Neural cell (in vitro differentiated cells): ENCODE measurements at regions not wholly inside any gene's neighbourhood (a gene's known extent, or its start where the extent isn't known, plus 50 kb on each side); places are given as distances from the start of the nearest gene placed in this dataset.

Source experiments
- H2AFZ ChIP-seq: fragments of 200-600, 300-800 bp; sonication (generic), shearing (Covaris generic); 2 replicates; pipeline ENCODE4 v1.6.0; 2014; ENCODE audit warnings: low read depth, mild to moderate bottlenecking, antibody characterized with exemption, low read length, moderate library complexity
- H3F3A ChIP-seq: fragments of 200-600 bp; shearing (Covaris generic); 2 replicates; pipeline ENCODE4 v1.6.1; 2016; ENCODE audit warnings: mild to moderate bottlenecking, moderate library complexity, mixed read lengths, antibody characterized with exemption, low read length; ENCODE audit not compliant: insufficient read depth, poor library complexity, severe bottlenecking
- H3K27ac ChIP-seq: fragments of 200-600, 300-800 bp; sonication (generic), shearing (Covaris generic); 2 replicates; pipeline ENCODE4 v1.5.1; 2014; ENCODE audit warnings: mild to moderate bottlenecking, low read length, moderate library complexity
- H3K27me3 ChIP-seq: fragments of 300-800, 200-600 bp; sonication (generic), shearing (Covaris generic); 2 replicates; pipeline ENCODE4 v1.6.0; 2014; ENCODE audit warnings: mild to moderate bottlenecking, low read depth, low read length, moderate library complexity; ENCODE audit not compliant: insufficient read depth
- H3K36me3 ChIP-seq: fragments of 300-800, 200-600 bp; sonication (generic), shearing (Covaris generic); 2 replicates; pipeline ENCODE4 v1.5.1; 2014; ENCODE audit warnings: mild to moderate bottlenecking, antibody characterized with exemption, low read length, moderate library complexity; ENCODE audit not compliant: insufficient read depth
- H3K4me2 ChIP-seq: fragments of 300-800, 200-600 bp; sonication (generic), shearing (Covaris generic); 2 replicates; pipeline ENCODE4 v1.6.0; 2014; ENCODE audit warnings: mild to moderate bottlenecking, low read length
- H3K4me3 ChIP-seq: fragments of 300-800, 200-600 bp; sonication (generic), shearing (Covaris generic); 2 replicates; pipeline ENCODE4 v1.5.1; 2014; ENCODE audit warnings: mild to moderate bottlenecking, low read length, moderate library complexity
- H3K79me2 ChIP-seq: fragments of 200-600 bp; shearing (Covaris generic); replicated peaks from 2 replicates; pipeline ENCODE4 v1.6.0; 2014; ENCODE audit warnings: mild to moderate bottlenecking, low read length, moderate library complexity; ENCODE audit not compliant: insufficient read depth
- H3K9ac ChIP-seq: fragments of 300-800, 200-600 bp; sonication (generic), shearing (Covaris generic); 2 replicates; pipeline ENCODE4 v1.6.1; 2016; ENCODE audit warnings: mild to moderate bottlenecking, low read length, mixed read lengths
- H3K9me2 ChIP-seq: fragments of 200-600 bp; shearing (Covaris generic); 2 replicates; pipeline ENCODE4 v1.6.1; 2016; ENCODE audit warnings: mild to moderate bottlenecking, low read length, mixed read lengths; ENCODE audit not compliant: insufficient read depth
- H3K9me3 ChIP-seq: fragments of 200-600, 300-800 bp; sonication (generic), shearing (Covaris generic); 2 replicates; pipeline ENCODE4 v1.6.1; 2016; ENCODE audit warnings: mild to moderate bottlenecking, mixed run types, low read length, moderate library complexity, mixed read lengths
- H4K20me1 ChIP-seq: fragments of 200-600 bp; shearing (Covaris generic); 2 replicates; pipeline ENCODE4 v1.6.1; 2016; ENCODE audit warnings: mild to moderate bottlenecking, mixed run types; ENCODE audit not compliant: insufficient read depth
- CTCF ChIP-seq: fragments of 450-650 bp; IDR thresholded peaks from 2 replicates; pipeline ENCODE4 v1.5.1; 2014; ENCODE audit warnings: antibody characterized with exemption, mild to moderate bottlenecking, moderate library complexity; ENCODE audit not compliant: poor library complexity, severe bottlenecking
- EP300 ChIP-seq: fragments of 450-650 bp; conservative IDR thresholded peaks from 2 replicates; pipeline ENCODE4 v1.6.1; 2014; ENCODE audit warnings: antibody characterized with exemption, mild to moderate bottlenecking, moderate library complexity; ENCODE audit not compliant: poor library complexity, severe bottlenecking
- EZH2 ChIP-seq: fragments of 200-600, 300-800 bp; shearing (Covaris generic), sonication (generic); IDR thresholded peaks from 2 replicates; pipeline ENCODE4 v1.6.1; 2014; ENCODE audit warnings: antibody characterized with exemption, low read length, borderline replicate concordance, mild to moderate bottlenecking; ENCODE audit not compliant: insufficient read depth, poor library complexity, severe bottlenecking
- MXI1 ChIP-seq: fragments of 450-650 bp; conservative IDR thresholded peaks from 2 replicates; pipeline ENCODE4 v1.6.1; 2014; ENCODE audit warnings: antibody characterized with exemption, mild to moderate bottlenecking; ENCODE audit not compliant: poor library complexity, severe bottlenecking
- POLR2AphosphoS5 ChIP-seq: IDR thresholded peaks from 2 replicates; pipeline ENCODE4 v1.6.1; 2012
- RAD21 ChIP-seq: fragments of 450-650 bp; conservative IDR thresholded peaks from 2 replicates; pipeline ENCODE4 v1.6.1; 2014; ENCODE audit warnings: antibody characterized with exemption, mild to moderate bottlenecking, moderate library complexity
- REST ChIP-seq: IDR thresholded peaks from 2 replicates; pipeline ENCODE4 v1.6.1; 2012; ENCODE audit warnings: borderline replicate concordance
- SMC3 ChIP-seq: fragments of 450-650 bp; conservative IDR thresholded peaks from 2 replicates; pipeline ENCODE4 v1.6.1; 2014; ENCODE audit warnings: antibody characterized with exemption, mild to moderate bottlenecking, moderate library complexity; ENCODE audit not compliant: poor library complexity
- TAF1 ChIP-seq: IDR thresholded peaks from 2 replicates; pipeline ENCODE4 v1.6.1; 2012; ENCODE audit warnings: low read depth

GRCh38 chr20:61189534-61189933, 62.5 kb upstream of the CDH4 start:
- TF ChIP-seq EP300 (no peak), REST (no peak), RAD21 (no peak), TAF1 (no peak), MXI1 (no peak), SMC3 (no peak), EZH2 (no peak), POLR2AphosphoS5 (no peak), CTCF (no peak)
- Histone ChIP-seq H3K4me3 (no peak overlapping the region), H3K27ac (no peak overlapping the region), H4K20me1 (no peaks in the 10 kb centered on the region), H3K79me2 (no peaks in the 10 kb centered on the region), H3F3A (no peaks in the 10 kb centered on the region), H2AFZ (no peak overlapping the region), H3K9ac (no peak overlapping the region), H3K27me3 (no peaks in the 10 kb centered on the region), H3K9me2 (no peaks in the 10 kb centered on the region), H3K9me3 (no peaks in the 10 kb centered on the region), H3K4me2 (no peak overlapping the region), H3K36me3 (no peaks in the 10 kb centered on the region)

- no peaks in the 10 kb centered on the region for H3K27me3 ChIP-seq
- no peak overlapping the region for H3K4me3 ChIP-seq
- H3F3A ChIP-seq, result no peaks in the 10 kb centered on the region
- no peaks in the 10 kb centered on the region for H3K79me2 ChIP-seq
- H3K27ac ChIP-seq, result no peak overlapping the region
- no peaks in the 10 kb centered on the region for H3K36me3 ChIP-seq
- no peak overlapping the region for H3K4me2 ChIP-seq
- no peaks in the 10 kb centered on the region for H3K9me2 ChIP-seq
- H2AFZ ChIP-seq, result no peak overlapping the region
- no peaks in the 10 kb centered on the region for H3K9me3 ChIP-seq
- H4K20me1 ChIP-seq, result no peaks in the 10 kb centered on the region
- H3K9ac ChIP-seq, result no peak overlapping the region
- TF ChIP-seq TAF1, result no peak
- no peak for TF ChIP-seq REST
- TF ChIP-seq EP300, result no peak
- TF ChIP-seq POLR2AphosphoS5, result no peak
- TF ChIP-seq EZH2, result no peak
- no peak for TF ChIP-seq SMC3
- no peak for TF ChIP-seq RAD21
- TF ChIP-seq MXI1, result no peak
- no peak for TF ChIP-seq CTCF
These were observed 61.0 kb upstream of the CDH4 start for GRCh38 chr20:61191096-61191495.
